ENCODE measurements at regions not wholly inside any gene's neighbourhood (a gene's known extent, or its start where the extent isn't known, plus 50 kb on each side); places are given as distances from the start of the nearest gene placed in this dataset.

DNA sequence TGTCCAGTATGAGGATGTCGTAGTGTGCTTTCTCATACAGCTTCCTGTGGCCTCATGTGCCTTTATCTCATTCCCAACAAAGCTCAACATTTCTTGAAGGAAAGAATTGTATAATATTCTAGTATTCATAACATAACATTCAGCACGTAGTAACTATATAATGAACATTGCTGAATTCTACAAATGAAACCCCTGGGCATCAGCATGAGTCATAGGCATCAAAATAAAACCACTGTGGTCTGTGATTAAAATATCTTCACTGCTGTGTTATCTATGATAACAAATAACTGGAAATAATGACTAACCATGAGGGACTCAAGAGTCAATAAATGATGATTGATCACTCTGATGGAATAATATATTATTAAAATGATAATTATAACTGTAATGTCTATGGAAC, 255.2 kb downstream of the EMP1 start:
- intact Hi-C loops (cut with micrococcal nuclease; ENCODE audit: unreplicated experiment): no loop called here
- H3K9me3 ChIP-seq (replicated peaks; ENCODE audit: control insufficient read depth, insufficient read depth, low read length): no peaks in the 10 kb centered on the region
- ATAC-seq (no peak), FAIRE-seq (no peak), DNase-seq (ENCODE audit: low read depth, low spot score) (no peak)
- BruUV-seq (replicated peaks): no TSS peak
- POLR2A ChIA-PET: no interaction called here
- no peaks in the 10 kb centered on the region for H3K4me1 ChIP-seq (ENCODE audit: control insufficient read depth, insufficient read depth, low read length)
- in situ Hi-C loops (cut with MboI): no loop called here
- no peak overlapping the region for H3K4me3 ChIP-seq
- no peak overlapping the region for H3K4me2 ChIP-seq (ENCODE audit: control insufficient read depth, insufficient read depth)
- no peaks in the 10 kb centered on the region for H3K79me2 ChIP-seq (ENCODE audit: control insufficient read depth, insufficient read depth, low read length)
- H4K20me1 ChIP-seq (ENCODE audit: control insufficient read depth, insufficient read depth): no peaks in the 10 kb centered on the region
- CTCF ChIA-PET: no interaction called here
- TF ChIP-seq ZNF24 (IDR thresholded peaks at IDR 0.05): no peak
- H3K36me3 ChIP-seq (ENCODE audit: control insufficient read depth in 2 of 2, insufficient read depth in 2 of 2, low read length in 1 of 2): no peaks in the 10 kb centered on the region
- no peaks in the 10 kb centered on the region for H3K27me3 ChIP-seq (replicated peaks in 1 of 2; ENCODE audit: control insufficient read depth in 2 of 2, insufficient read depth in 2 of 2, low read length in 1 of 2)
- H2AFZ ChIP-seq (ENCODE audit: control insufficient read depth, low read depth, low read length): no peak overlapping the region
- SMC1A ChIA-PET (ENCODE audit: uncharacterized antibody, unreplicated experiment): interaction anchor here (1.6 kb wide), 1 partner anchor 83 kb away, joined by 3 read pairs; no protein-coding TSS in a partner anchor
- 5% methylated on average over 2 of the region's 2 CpGs for WGBS (ENCODE audit: insufficient coverage, insufficient replicate concordance, low lambda C conversion rate, missing lambda C conversion rate)
- H3K9ac ChIP-seq (ENCODE audit: control insufficient read depth, insufficient read depth, low read length): no peak overlapping the region
- RAD21 ChIA-PET (ENCODE audit: unreplicated experiment): no interaction called here
- no peak overlapping the region for H3K27ac ChIP-seq (ENCODE audit: control insufficient read depth, insufficient read depth)

DNA sequence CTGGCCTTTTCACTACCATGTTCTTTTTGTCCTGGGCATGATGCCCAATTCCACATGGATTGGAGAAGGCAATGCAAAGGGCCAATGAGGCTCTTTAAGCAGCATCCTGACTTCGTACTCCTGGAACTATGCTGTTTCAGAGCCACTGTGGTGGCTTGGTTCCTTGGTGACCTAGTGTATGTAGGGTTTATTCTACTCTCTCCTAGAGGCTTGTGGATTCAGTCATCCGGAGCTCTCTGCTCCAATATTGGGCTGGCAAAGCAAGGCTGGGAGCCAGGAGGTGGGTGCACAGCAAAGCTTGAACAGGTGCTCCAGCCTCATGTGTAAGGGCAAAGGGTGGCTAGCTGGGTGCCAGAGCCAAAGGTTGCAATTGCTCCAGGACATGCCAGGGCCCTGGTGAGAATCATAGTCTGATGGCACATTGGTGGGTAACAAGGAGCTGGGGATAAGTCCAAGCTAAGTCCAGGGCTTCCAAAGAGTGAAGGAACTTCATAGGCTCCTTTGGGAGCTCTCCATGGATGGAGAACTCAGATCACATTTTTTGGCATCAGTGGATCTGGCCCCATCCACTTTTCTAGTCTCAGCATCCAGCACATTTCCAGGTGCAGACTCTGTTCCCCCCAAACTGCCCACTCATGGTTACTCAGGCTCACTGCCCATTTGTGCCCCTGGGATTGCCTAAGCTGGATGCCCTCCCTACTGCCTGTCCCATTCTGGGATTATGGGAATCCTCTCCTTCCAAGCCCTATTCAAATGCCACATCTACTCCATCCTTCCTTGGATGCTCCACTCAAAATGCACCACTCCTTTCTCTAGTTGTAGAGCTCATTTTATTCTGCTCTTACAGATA, 253.9 kb downstream of the EMP1 start:
- no peak overlapping the region for H3K4me2 ChIP-seq (ENCODE audit: control insufficient read depth, insufficient read depth)
- ChIA-PET SMC1A (ENCODE audit: uncharacterized antibody, unreplicated experiment) (interaction anchor here (1.0 to 1.6 kb wide), 2 partner anchors 28 to 84 kb away, joined by 3 read pairs; no protein-coding TSS in a partner anchor), POLR2A (no interaction called here), CTCF (interaction anchor here (1.0 kb wide), 1 partner anchor 9 kb away, joined by 3 read pairs; no protein-coding TSS in a partner anchor), RAD21 (ENCODE audit: unreplicated experiment) (no interaction called here)
- H3K27me3 ChIP-seq (replicated peaks in 1 of 2; ENCODE audit: control insufficient read depth in 2 of 2, insufficient read depth in 2 of 2, low read length in 1 of 2): no peaks in the 10 kb centered on the region
- H3K4me3 ChIP-seq: no peak overlapping the region
- FAIRE-seq (no peak), DNase-seq (ENCODE audit: low read depth, low spot score) (no peak), ATAC-seq (no peak)
- no peak overlapping the region for H3K27ac ChIP-seq (ENCODE audit: control insufficient read depth, insufficient read depth)
- H3K9ac ChIP-seq (ENCODE audit: control insufficient read depth, insufficient read depth, low read length): no peak overlapping the region
- BruUV-seq (replicated peaks): no TSS peak
- no peaks in the 10 kb centered on the region for H3K79me2 ChIP-seq (ENCODE audit: control insufficient read depth, insufficient read depth, low read length)
- intact Hi-C loops (cut with micrococcal nuclease; ENCODE audit: unreplicated experiment) (no loop called here), in situ Hi-C loops (cut with MboI) (no loop called here)
- WGBS (ENCODE audit: insufficient coverage, insufficient replicate concordance, low lambda C conversion rate, missing lambda C conversion rate): 49% methylated on average over 2 of the region's 2 CpGs
- no peaks in the 10 kb centered on the region for H3K4me1 ChIP-seq (ENCODE audit: control insufficient read depth, insufficient read depth, low read length)
- H3K9me3 ChIP-seq (replicated peaks; ENCODE audit: control insufficient read depth, insufficient read depth, low read length): no peaks in the 10 kb centered on the region
- TF ChIP-seq E4F1 (IDR thresholded peaks at IDR 0.05; ENCODE audit: borderline replicate concordance, partially characterized antibody): no peak
- no peak for TF ChIP-seq CEBPB (IDR thresholded peaks at IDR 0.05; ENCODE audit: borderline replicate concordance in 1 of 2, low read depth in 2 of 2, low read length in 2 of 2)
- TF ChIP-seq, protein P1, sequence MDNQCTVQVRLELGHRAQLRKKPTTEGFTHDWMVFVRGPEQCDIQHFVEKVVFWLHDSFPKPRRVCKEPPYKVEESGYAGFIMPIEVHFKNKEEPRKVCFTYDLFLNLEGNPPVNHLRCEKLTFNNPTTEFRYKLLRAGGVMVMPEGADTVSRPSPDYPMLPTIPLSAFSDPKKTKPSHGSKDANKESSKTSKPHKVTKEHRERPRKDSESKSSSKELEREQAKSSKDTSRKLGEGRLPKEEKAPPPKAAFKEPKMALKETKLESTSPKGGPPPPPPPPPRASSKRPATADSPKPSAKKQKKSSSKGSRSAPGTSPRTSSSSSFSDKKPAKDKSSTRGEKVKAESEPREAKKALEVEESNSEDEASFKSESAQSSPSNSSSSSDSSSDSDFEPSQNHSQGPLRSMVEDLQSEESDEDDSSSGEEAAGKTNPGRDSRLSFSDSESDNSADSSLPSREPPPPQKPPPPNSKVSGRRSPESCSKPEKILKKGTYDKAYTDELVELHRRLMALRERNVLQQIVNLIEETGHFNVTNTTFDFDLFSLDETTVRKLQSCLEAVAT (IDR thresholded peaks at IDR 0.05): no peak
- TF ChIP-seq SREBF1 (IDR thresholded peaks at IDR 0.05; ENCODE audit: low read length): no peak
- TF ChIP-seq ZBED1 (IDR thresholded peaks at IDR 0.05; ENCODE audit: borderline replicate concordance): no peak
- no peak for TF ChIP-seq CHD4 (IDR thresholded peaks at IDR 0.05)
- TF ChIP-seq, protein P2, sequence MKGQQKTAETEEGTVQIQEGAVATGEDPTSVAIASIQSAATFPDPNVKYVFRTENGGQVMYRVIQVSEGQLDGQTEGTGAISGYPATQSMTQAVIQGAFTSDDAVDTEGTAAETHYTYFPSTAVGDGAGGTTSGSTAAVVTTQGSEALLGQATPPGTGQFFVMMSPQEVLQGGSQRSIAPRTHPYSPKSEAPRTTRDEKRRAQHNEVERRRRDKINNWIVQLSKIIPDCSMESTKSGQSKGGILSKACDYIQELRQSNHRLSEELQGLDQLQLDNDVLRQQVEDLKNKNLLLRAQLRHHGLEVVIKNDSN (IDR thresholded peaks at IDR 0.05; ENCODE audit: borderline replicate concordance, extremely low read length, insufficient read depth, low read depth, low read length): no peak
- TF ChIP-seq DPF2 (IDR thresholded peaks at IDR 0.05): no peak
- no peak for TF ChIP-seq RUNX3 (IDR thresholded peaks at IDR 0.05; ENCODE audit: low read length)
- H3K36me3 ChIP-seq (ENCODE audit: control insufficient read depth in 2 of 2, insufficient read depth in 2 of 2, low read length in 1 of 2): no peaks in the 10 kb centered on the region
- no peak overlapping the region for H2AFZ ChIP-seq (ENCODE audit: control insufficient read depth, low read depth, low read length)
- H4K20me1 ChIP-seq (ENCODE audit: control insufficient read depth, insufficient read depth): no peaks in the 10 kb centered on the region

All from GM12878 (cell line).